HG03095 (cell line): ENCODE measurements at regions not wholly inside any gene's neighbourhood (a gene's known extent, or its start where the extent isn't known, plus 50 kb on each side); places are given as distances from the start of the nearest gene placed in this dataset.

ENCODE experiments used
- ATAC-seq: cut with Tn5 transposase; IDR thresholded peaks from one replicate; pipeline ENCODE4 v1.9.1; 2021; ENCODE audit warnings: moderate library complexity; ENCODE audit not compliant: unreplicated experiment

- no peak for ATAC-seq
Observed at GRCh38 chr15:39167164-39168058, 413.5 kb upstream of the THBS1 start.

GRCh38 chr15:39171944-39172368 is 408.9 kb upstream of the THBS1 start:
- ATAC-seq = no peak

GRCh38 chr15:39172380-39173281 is 408.2 kb upstream of the THBS1 start:
- no peak for ATAC-seq

GRCh38 chr15:39173426-39173825 is 407.5 kb upstream of the THBS1 start:
- ATAC-seq = no peak

GRCh38 chr15:39174332-39174731 is 406.5 kb upstream of the THBS1 start:
- ATAC-seq = no peak

- ATAC-seq = no peak
Observed at GRCh38 chr15:39176030-39176429, 404.8 kb upstream of the THBS1 start.

GRCh38 chr15:39177561-39177960 is 403.3 kb upstream of the THBS1 start:
- no peak for ATAC-seq

GRCh38 chr15:39180030-39180429 is 400.8 kb upstream of the THBS1 start:
- ATAC-seq = no peak

- ATAC-seq = no peak
Observed at GRCh38 chr15:39180483-39180933, 400.4 kb upstream of the THBS1 start.

- no peak for ATAC-seq
Observed at GRCh38 chr15:39181056-39181747, 399.7 kb upstream of the THBS1 start.

GRCh38 chr15:39181940-39182339 is 398.9 kb upstream of the THBS1 start:
- ATAC-seq = no peak

- no peak for ATAC-seq
Observed at GRCh38 chr15:39183164-39183881, 397.6 kb upstream of the THBS1 start.

- no peak for ATAC-seq
Observed at GRCh38 chr15:39184701-39185390, 396.0 kb upstream of the THBS1 start.

- ATAC-seq = no peak
Observed at GRCh38 chr15:39188314-39188713, 392.6 kb upstream of the THBS1 start.

- ATAC-seq = no peak
Observed at GRCh38 chr15:39188930-39189329, 391.9 kb upstream of the THBS1 start.

GRCh38 chr15:39191871-39192291 is 389.0 kb upstream of the THBS1 start:
- ATAC-seq = no peak

- no peak for ATAC-seq
Observed at GRCh38 chr15:39192351-39192750, 388.5 kb upstream of the THBS1 start.

- no peak for ATAC-seq
Observed at GRCh38 chr15:39192979-39193560, 387.8 kb upstream of the THBS1 start.

GRCh38 chr15:39193611-39194010 is 387.3 kb upstream of the THBS1 start:
- no peak for ATAC-seq
